ENCODE measurements at regions not wholly inside any gene's neighbourhood (a gene's known extent, or its start where the extent isn't known, plus 50 kb on each side); places are given as distances from the start of the nearest gene placed in this dataset.

GRCh38 chr2:9742601-9743000 is 100.7 kb upstream of the TAF1B start:
- TF ChIP-seq CTCF (conservative IDR thresholded peaks at IDR 0.05; ENCODE audit: low read length) (no peak), EZH2phosphoT487 (IDR thresholded peaks at IDR 0.05; ENCODE audit: borderline replicate concordance) (no peak)
